Stimulated activated CD4-positive, alpha-beta T cell treated with anti-CD3 and anti-CD28 coated beads, Interleukin-1b, Interleukin-23, amount 100 ng/mL, for 24 hours (primary cell): ENCODE measurements at regions not wholly inside any gene's neighbourhood (a gene's known extent, or its start where the extent isn't known, plus 50 kb on each side); places are given as distances from the start of the nearest gene placed in this dataset.
"Not testable (repeated sequence)": the region's sequence is repeated elsewhere in the genome, so short reads cannot be mapped to it uniquely, and the experiment has no call there.

ENCODE experiments used
- DNase-seq, 4 experiments: peaks; one replicate each; pipeline ENCODE4 v3.0.0-alpha.2; 2020; ENCODE audit warnings: low read depth in 4 of 4, low spot score in 1 of 4

DNA sequence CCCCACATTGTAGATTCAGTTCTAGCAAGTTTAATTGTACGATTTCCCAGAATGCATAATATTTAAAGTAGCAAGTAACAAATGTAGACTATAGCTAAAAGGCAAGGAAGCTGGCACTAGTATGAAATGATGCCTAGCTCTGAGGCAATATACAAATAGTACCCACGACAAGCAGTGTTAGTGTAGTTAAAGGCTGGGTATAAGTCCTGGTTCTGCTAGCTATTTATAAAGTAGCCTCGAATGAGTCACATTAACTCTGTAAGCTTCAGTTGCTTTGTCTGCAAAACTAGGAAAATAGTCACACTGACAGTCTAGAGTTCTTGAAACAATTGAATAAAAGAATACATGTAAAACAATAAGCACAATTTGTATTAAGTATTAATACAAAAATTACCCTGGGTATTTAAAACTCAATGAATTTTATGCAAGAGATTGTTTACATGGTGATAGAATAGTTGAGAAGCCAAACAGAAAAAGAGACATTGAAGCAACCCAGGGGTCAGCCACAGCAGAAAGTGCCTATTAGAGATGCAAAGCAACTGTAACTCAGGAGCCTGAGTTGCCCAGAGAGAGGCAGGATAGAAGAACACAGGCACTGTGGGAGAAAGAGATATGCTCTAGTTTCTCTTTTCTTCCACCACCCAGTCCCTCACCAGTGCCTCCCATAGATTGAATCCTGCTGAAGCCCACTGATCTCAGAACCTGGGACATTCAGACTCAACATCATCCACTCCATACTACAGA, 949.0 kb downstream of the C4orf33 start:
- DNase-seq = no peak

DNA sequence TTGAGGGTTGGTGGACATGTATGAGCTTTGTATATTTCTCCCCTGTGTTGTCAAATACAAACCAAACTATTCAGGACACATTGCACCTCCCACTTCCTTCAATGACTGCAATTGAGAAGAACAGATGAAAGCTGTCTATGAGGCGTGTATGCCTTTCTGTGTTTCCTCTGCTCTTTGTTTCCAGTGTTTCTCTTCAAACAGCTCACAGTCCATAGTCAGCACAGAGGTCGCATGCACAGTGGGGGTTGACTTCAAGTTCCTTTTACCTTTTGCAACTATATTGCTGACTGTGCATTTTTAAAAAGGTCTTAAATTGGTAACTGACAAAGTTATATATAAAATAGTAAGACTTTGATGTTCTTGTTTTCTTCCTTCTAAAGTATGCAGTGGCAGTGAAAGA, 957.8 kb downstream of the C4orf33 start:
- no peak for DNase-seq

DNA sequence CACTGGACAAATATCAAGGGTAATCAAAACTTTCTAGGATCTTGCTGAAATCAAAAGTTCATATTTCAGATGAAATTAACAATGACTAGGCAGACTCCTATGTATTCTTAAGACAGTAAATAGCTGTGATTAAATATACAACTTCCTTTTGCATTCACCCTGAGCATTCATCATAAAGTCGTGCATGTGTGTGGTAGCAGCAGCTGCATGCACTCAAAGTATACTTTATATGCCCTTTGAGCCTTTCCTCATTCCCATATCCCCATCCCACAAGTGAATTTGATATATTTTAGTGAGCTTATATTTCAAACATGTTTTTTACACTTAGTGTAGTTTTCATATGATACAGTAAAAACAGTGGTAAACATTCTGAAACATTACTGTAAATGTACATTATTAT, 959.0 kb downstream of the C4orf33 start:
- DNase-seq = no peak

DNA sequence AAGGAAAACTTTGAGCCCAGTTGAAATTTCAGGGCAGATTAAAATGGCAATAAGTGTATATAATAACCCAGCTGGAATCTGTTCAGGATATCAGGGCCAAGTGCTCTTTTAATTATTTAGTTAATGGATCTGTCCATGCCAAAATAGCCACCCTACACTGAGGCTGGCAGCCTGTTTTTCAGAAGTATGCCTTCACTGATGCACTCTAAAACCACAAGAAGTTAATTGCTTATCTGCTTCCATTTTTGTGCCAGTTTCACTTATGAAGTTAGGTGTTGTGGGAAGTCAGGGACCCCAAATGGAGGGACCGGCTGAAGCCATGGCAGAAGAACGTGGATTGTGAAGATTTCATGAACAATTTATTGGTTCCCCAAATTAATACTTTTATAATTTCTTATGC, 960.3 kb downstream of the C4orf33 start:
- no peak for DNase-seq

DNA sequence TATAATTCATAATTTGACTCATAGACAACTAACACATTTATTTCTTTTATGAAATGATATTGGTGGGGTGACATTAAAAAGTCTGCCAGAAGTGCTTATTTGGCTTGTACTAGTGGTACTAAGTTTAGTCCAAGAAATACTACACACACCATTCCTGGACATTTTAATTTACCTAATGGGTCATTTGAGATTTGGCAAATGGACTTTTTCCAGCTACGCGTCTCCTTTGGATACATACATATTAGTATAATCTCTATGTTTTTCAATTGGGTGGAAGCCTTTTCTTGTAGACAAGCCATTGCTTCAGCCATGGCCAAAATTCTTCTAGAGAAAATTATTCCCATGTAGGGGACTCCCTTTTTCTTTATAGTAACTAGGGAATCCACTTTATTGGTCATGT, 968.5 kb downstream of the C4orf33 start:
- no peak for DNase-seq

DNA sequence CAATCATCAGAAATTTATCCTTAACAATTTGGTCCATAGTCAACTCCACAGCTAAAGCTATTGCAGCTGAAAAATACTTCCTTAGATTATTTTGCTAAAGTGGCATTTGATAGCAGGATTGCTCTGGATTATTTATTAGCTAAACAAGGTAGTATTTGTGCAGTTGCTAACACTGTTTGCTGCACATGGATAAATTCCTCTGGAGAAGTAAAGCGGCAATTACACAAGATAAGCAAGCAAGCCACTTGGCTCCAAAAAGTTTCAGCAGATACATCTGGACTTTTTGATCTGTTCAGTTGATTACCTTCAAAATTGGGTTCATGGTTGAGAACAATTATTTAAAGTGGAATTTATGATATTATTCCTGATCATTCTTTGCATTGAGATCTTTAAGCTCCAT, 971.5 kb downstream of the C4orf33 start:
- no peak for DNase-seq

DNA sequence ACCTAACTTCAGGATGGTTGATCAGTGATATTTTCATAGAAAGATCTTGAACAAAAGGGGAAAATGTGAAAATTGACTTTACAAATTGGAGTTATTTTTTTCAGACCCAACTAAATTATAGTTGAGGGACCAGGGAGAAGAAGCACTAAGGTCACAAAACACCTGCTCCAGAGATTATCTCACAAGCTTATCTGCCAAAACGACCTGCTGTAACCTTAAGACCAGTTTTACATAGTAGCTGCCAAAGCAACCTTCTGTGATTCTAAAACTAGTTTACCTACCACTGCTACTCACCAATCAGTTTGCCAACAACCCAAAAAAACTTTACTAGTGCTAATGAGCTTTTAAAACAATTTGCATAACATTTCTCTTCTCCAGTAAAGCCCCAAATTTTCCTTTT, 972.1 kb downstream of the C4orf33 start:
- no peak for DNase-seq

DNA sequence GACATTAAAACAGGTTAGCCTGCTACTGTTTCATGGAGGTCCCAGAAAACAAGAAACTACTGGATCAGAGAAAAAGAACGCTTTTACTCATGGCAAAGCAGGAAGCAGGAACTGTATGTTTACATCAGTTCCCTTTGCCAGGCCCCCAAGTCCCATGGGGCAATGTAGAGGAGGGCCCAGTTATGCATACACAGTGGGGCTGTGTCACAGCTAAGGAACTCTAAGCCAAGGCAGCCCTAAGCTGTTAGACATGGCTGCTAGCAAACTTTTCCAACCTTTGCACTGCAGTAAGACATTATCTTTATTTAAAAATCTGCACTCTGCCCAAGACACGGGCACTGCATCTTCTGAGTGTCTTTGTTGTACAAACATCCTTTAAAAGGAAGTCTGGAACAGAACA, 975.8 kb downstream of the C4orf33 start:
- no peak for DNase-seq

DNA sequence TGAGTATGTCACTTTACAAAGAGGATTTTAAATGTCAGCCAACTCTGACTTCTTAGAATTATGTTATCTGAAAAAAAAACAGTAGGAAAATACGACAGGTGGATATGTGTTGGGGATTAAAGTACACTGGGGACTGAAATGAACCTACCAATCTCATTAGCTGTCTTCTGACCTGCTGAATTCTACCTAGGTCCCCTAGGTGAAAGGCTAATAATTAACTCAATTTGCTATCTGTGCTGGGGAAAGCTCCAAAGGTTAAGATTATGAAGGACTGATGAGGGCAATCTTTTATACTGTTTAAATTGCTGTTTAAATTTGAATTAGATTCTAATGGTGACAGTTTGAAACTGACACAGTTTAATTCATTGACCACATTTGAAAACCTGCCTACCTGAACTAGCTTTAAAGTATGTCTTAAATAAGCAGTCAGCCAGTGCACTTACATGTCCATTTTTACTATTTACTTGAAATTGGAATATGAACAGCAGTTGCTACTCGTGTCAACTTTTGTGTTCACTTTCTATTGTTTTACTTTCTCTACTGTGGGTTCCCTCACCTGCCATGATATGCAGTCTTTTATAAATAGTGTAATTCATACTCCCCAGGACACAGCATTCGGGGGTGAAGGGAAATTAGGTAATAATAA, 977.3 kb downstream of the C4orf33 start:
- DNase-seq = no peak

DNA sequence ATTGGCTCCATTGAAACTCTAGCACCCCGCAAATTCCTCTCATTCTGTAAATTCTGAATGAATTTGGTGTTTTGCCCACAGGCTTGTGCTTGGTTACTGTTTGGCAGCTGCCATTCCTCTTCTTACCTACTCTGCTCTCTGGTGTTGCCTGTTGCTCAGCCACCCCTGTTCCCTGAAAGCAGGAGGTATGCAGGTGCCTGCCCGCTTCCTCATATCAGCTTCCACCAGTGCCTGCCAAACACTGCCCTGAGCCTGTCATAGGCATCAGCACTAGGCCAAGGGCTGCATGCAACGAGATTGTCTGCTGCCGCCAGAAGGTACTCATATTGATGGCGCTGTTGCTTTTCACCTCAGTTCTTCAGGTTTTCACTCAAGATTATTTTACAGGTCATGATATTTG, 978.1 kb downstream of the C4orf33 start:
- no peak for DNase-seq

DNA sequence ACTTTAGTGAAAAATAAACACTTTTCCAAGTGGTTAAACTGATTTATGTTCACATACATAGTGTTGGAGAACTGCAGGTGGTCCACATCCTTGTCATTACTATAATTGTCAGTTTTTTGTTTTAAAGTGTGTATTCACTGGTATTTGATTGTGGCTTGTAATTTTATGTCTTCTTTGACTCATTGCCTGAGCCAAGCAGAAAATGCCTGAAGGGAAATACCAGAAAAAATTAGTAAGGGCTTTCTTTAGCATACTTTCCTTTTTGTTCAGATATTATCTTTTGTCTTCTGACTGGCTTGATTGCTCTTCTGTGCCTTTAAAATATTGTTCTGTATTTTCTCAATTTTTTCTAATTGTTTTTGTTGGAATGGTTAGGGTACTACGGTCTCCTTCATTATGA, 981.3 kb downstream of the C4orf33 start:
- no peak for DNase-seq

DNA sequence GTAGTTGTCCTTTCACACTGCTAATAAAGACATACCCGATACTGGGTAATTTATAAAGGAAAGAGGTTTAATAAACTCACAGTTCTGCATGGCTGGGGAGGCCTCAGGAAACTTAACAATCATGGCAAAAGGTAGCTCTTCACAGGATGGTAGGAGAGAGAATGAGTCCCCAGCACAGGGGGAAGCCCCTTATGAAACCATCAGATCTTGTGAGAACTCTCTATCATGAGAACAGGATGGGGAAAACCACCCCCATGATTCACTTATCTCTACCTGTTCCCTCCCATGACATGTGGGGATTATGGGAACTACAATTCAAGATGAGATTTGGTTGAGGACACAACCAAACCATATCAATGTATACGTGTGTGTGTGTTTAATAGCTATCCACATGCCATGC, 983.1 kb downstream of the C4orf33 start:
- not testable (repeated sequence) for DNase-seq

DNA sequence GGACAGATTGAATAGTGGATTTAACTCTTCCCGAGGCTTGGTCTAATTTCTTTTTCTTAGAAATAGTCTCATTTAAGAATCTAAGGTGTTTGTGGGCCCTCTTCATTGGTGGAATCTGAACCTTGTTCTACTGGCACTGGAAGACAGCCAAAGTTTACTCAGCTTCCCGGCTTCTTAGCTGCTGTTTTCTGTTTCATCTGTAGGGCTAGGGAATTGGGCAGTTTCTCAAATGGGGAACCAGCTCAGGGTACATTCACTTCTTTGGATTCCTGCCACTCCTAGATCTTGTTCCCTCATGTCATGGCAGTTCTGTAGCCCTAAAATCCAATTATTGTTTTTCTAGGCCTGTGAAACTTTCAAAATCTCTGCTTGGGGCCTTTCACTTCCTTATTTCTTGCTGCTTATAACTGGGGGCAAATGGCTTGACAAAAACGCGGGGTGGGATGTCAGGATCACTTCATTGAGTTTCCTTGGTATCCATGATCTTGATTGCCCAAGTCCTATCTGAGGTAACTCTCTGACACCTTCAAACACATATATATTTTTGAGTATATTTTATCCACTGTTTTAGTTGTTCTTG, 985.0 kb downstream of the C4orf33 start:
- no peak for DNase-seq

DNA sequence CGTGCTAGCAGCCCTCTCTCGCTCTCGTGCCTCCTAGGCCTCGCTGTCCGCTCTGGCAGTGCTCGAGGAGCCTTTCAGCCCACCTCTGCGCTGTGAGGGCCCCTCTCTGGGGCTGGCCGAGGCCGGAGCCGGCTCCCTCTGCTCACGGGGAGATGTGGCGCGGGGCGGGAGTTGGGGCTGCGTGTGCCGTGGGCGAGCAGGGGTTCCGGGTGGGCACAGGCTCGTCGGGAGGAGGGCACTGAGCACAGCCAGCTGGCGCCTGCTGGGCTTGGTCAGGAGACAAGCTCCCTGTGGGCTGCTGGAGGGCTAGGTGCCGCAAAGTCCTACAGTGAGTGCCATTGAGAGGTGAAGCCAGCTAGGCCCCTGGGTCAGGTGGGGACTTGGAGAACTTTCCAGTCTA, 994.5 kb downstream of the C4orf33 start:
- DNase-seq = no peak

DNA sequence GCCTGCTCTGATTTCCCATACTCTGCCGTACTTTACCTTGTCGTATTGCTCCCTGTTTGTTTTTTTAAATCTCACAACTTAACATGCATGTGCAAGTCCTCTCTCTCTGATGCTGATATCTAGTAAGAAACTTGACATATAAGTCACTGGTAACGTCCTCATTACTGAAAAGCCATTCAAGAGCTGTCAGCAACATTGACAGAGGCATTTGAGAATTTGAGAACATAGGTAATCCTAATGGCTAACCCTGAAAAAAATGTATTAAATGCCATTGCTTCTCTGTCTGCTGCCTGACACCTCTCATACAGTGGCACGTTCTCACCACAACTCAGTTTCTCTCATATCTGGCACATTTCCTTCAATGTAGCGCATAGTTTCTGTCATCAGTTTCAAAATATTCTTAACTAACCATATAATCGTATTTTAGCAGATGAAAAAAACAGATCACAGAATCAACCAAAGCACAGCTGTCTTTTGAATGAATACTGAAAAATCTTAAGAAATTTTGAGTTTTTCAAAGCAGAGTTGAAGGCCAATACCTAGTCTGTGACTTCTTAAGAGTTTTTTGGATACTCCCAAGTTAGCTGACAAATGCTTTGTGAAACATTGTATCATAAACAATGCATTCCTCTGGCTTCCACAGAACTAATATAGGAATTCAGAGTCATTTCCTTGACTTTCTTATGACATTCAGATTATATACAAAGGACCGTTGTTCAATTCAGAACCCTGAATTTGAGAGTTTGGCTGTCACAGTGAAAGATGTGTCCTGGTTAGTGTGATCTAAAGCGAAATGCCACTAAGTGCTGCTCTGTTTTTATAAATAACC, 996.4 kb downstream of the C4orf33 start:
- no peak for DNase-seq

DNA sequence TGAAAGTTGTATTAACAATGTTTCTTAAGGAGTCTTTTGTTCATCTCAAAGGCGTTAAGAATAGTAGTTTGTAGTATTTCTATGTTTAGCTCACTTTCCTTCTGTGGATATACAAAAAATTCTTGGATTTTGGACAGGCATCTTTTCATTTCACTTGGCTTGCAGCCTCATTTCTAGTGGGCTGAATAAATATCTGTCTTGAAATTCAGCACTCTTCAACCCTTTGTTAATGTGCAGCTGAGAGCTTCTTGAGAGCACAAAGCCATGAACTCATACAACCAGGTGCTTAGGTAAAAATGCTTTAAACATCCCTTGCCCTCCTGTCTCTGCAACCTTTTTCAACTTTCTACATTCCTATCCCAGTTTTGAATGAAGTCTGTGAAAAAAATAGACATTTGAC, 1003.2 kb downstream of the C4orf33 start:
- no peak for DNase-seq

DNA sequence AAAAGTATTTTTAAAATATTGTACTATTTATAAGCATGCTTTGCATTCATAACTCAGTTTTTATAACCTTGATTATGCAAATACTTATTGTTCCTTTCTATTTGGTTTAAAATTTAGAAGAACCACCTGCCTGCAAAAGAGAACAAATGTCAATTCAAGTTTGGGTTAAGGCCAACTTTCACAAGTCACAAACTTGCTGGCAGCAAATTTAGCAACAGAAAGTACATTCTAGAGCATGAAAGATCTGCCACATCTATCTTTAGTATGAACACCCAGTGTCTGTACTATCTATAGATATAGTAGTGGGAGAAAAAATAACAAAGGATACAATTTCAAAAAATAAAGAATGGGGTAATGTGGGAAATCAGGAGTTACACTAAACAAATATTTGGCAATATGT, 1014.2 kb downstream of the C4orf33 start:
- no peak for DNase-seq

DNA sequence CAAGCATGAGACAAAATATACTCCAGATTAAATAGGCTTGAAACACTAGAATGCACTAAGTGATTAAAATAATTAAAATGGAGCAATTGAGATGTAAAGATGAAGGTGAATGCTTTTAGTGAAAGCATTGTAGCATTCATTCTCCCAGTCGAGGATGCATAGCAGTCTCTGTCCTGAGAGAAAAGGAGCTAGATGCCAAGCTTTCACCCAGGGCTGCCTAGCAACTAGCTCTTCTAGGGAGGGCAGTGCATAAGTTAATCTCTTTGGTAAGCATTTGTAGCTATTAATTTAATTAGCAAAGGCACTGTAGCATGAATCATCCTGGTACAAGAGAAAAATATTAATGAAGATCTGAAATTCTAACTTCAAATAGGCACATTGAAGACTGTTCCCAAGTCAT, 1014.8 kb downstream of the C4orf33 start:
- DNase-seq = no peak

DNA sequence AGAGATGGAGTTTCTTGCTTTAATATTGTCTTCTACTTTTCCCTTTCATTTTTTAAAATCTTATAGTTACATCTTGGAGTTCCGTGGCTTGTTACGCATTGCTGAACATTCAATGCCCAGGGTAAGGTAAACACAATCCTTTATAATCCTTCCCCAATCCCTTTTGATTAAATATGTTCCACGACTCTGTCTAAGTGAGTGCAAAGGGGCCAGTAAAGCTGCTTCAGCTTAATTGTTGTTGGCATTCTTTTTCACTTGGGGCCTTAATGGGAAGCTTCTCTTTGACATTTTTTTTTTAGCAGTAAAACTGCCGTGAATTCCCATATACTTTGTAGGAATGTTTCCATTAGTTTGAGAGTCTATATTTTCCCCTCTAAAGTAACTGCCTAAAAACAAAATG, 1028.1 kb downstream of the C4orf33 start:
- no peak for DNase-seq

DNA sequence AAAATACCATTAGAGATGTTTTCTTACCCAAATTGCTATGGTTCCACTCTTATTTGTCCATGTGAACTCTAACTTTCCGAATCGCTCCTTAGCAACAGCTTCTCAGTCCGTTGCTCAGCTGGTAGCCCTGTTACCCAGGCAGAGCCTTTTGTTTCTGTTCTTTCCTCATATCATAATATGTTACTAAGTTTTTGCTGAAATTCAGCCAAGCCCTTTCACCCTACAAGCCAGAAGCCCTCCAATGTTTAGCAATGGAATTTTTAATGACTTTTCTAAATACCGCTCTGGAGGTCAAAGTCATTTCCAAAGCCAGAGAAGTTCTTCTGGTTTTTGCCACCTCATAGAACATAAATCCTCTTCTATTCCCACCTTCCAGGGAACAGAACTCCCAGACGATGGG, 1029.5 kb downstream of the C4orf33 start:
- no peak for DNase-seq

DNA sequence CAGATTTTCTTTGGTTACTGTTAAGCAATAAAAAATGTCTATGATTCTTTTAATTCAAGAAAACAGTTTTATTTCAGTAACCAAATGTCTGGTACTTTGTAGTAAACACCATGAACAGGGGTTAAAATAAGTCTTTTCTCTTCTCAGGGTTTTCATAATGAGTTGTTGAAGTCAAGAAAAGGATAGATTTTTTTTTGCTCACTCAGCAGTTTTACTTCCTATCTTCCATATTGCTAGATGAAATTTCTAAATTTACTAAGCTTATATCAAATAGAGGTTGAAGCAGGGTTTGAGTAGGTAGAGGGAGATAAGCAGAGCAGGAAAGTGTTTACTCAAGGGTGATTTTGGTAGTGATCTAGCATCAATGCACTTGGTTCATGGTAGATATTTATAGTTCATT, 1031.3 kb downstream of the C4orf33 start:
- DNase-seq = no peak

DNA sequence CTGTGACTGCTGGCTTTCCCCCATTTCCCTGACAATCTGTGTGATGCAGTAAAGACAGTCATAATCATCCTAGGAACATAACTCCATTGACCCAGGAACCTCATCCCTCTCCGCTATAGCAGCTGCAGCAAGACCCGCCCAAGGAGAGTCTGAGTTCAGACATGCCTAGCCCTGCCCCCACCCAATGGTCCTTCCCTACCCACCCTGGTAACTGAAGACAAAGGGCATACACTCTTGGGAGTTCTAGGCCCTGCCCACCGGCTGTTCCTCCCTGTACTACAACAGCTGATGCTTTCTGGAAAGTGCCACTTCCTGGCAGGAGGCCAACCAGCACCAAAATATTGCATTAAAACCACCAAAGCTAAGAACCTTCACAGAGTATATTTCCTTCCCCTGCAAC, 1035.6 kb downstream of the C4orf33 start:
- no peak for DNase-seq
